ENCODE measurements at regions not wholly inside any gene's neighbourhood (a gene's known extent, or its start where the extent isn't known, plus 50 kb on each side); places are given as distances from the start of the nearest gene placed in this dataset.

- Histone ChIP-seq H3K27me3 (no peaks in the 10 kb centered on the region), H3K9me3 (no peaks in the 10 kb centered on the region), H3K27ac (no peak overlapping the region), H3K4me2 (no peak overlapping the region), H3K36me3 (no peaks in the 10 kb centered on the region), H3K4me3 (no peak overlapping the region), H3K9ac (no peak overlapping the region), H3K4me1 (no peaks in the 10 kb centered on the region), H4K20me1 (no peaks in the 10 kb centered on the region)
- TF ChIP-seq Cebpa-rat (IDR thresholded peaks at IDR 0.05): no peak
These were observed 94.9 kb upstream of the SPTLC3 start for GRCh38 chr20:12913781-12914443.

GRCh38 chr20:12914804-12915203 is 94.0 kb upstream of the SPTLC3 start:
- no peaks in the 10 kb centered on the region for H3K9me3 ChIP-seq
- no peak overlapping the region for H3K9ac ChIP-seq
- no peak overlapping the region for H3K4me3 ChIP-seq
- H3K27me3 ChIP-seq: no peaks in the 10 kb centered on the region
- no peaks in the 10 kb centered on the region for H3K36me3 ChIP-seq
- no peak for TF ChIP-seq Cebpa-rat (IDR thresholded peaks at IDR 0.05)
- no peaks in the 10 kb centered on the region for H4K20me1 ChIP-seq
- H3K27ac ChIP-seq: no peak overlapping the region
- H3K4me2 ChIP-seq: no peak overlapping the region
- no peaks in the 10 kb centered on the region for H3K4me1 ChIP-seq

GRCh38 chr20:12916699-12917098 is 92.1 kb upstream of the SPTLC3 start:
- Histone ChIP-seq H3K4me2 (no peak overlapping the region), H3K27ac (no peak overlapping the region), H4K20me1 (no peaks in the 10 kb centered on the region), H3K27me3 (no peaks in the 10 kb centered on the region), H3K9me3 (no peaks in the 10 kb centered on the region), H3K9ac (no peak overlapping the region), H3K4me3 (no peak overlapping the region), H3K36me3 (no peaks in the 10 kb centered on the region), H3K4me1 (no peaks in the 10 kb centered on the region)
- no peak for TF ChIP-seq Cebpa-rat (IDR thresholded peaks at IDR 0.05)

- H3K4me1 ChIP-seq: peaks cover 4% of the 10 kb centered on the region; the same call in 1 of the 2 replicates
- H4K20me1 ChIP-seq: no peaks in the 10 kb centered on the region
- H3K36me3 ChIP-seq: no peaks in the 10 kb centered on the region
- H3K27me3 ChIP-seq: no peaks in the 10 kb centered on the region
- no peak overlapping the region for H3K27ac ChIP-seq
- H3K9ac ChIP-seq: no peak overlapping the region
- no peak overlapping the region for H3K4me3 ChIP-seq
- H3K4me2 ChIP-seq: no peak overlapping the region
- no peak for TF ChIP-seq Cebpa-rat (IDR thresholded peaks at IDR 0.05)
- H3K9me3 ChIP-seq: no peaks in the 10 kb centered on the region
These were observed 84.6 kb upstream of the SPTLC3 start for GRCh38 chr20:12924126-12924525.

- Histone ChIP-seq H3K27me3 (no peaks in the 10 kb centered on the region), H3K4me2 (peak overlapping the region; percentile 27), H3K9me3 (no peaks in the 10 kb centered on the region), H3K36me3 (no peaks in the 10 kb centered on the region), H4K20me1 (no peaks in the 10 kb centered on the region), H3K4me3 (no peak overlapping the region), H3K27ac (no peak overlapping the region), H3K4me1 (peaks cover 7% of the 10 kb centered on the region; the same call in 1 of the 2 replicates), H3K9ac (no peak overlapping the region)
- no peak for TF ChIP-seq Cebpa-rat (IDR thresholded peaks at IDR 0.05)
These were observed 83.5 kb upstream of the SPTLC3 start for GRCh38 chr20:12925210-12925755.

- no peaks in the 10 kb centered on the region for H3K9me3 ChIP-seq
- H3K27me3 ChIP-seq: no peaks in the 10 kb centered on the region
- no peak overlapping the region for H3K27ac ChIP-seq
- H3K4me2 ChIP-seq: no peak overlapping the region
- H3K36me3 ChIP-seq: no peaks in the 10 kb centered on the region
- no peaks in the 10 kb centered on the region for H4K20me1 ChIP-seq
- TF ChIP-seq Cebpa-rat (IDR thresholded peaks at IDR 0.05): no peak
- no peak overlapping the region for H3K4me3 ChIP-seq
- peaks cover 7% of the 10 kb centered on the region; the same call in 1 of the 2 replicates for H3K4me1 ChIP-seq
- H3K9ac ChIP-seq: no peak overlapping the region
These were observed 82.6 kb upstream of the SPTLC3 start for GRCh38 chr20:12925863-12926793.

- no peak for TF ChIP-seq Cebpa-rat (IDR thresholded peaks at IDR 0.05)
- no peaks in the 10 kb centered on the region for H4K20me1 ChIP-seq
- peaks cover 7% of the 10 kb centered on the region; the same call in 1 of the 2 replicates for H3K4me1 ChIP-seq
- no peak overlapping the region for H3K4me3 ChIP-seq
- H3K9me3 ChIP-seq: no peaks in the 10 kb centered on the region
- no peaks in the 10 kb centered on the region for H3K27me3 ChIP-seq
- no peak overlapping the region for H3K4me2 ChIP-seq
- H3K27ac ChIP-seq: no peak overlapping the region
- no peak overlapping the region for H3K9ac ChIP-seq
- H3K36me3 ChIP-seq: no peaks in the 10 kb centered on the region
These were observed 81.3 kb upstream of the SPTLC3 start for GRCh38 chr20:12927489-12927888.

- H3K9ac ChIP-seq: no peak overlapping the region
- no peak overlapping the region for H3K27ac ChIP-seq
- H3K4me1 ChIP-seq: peaks cover 7% of the 10 kb centered on the region; the same call in 1 of the 2 replicates
- no peak overlapping the region for H3K4me2 ChIP-seq
- H4K20me1 ChIP-seq: no peaks in the 10 kb centered on the region
- no peaks in the 10 kb centered on the region for H3K36me3 ChIP-seq
- no peak overlapping the region for H3K4me3 ChIP-seq
- no peaks in the 10 kb centered on the region for H3K27me3 ChIP-seq
- no peaks in the 10 kb centered on the region for H3K9me3 ChIP-seq
- TF ChIP-seq Cebpa-rat (IDR thresholded peaks at IDR 0.05): no peak
These were observed 80.4 kb upstream of the SPTLC3 start for GRCh38 chr20:12928358-12928754.

- TF ChIP-seq Cebpa-rat (IDR thresholded peaks at IDR 0.05): no peak
- Histone ChIP-seq H4K20me1 (no peaks in the 10 kb centered on the region), H3K9me3 (no peaks in the 10 kb centered on the region), H3K4me2 (0 out of 2 replicates have a peak overlapping the region, but pooled peaks have one; percentile 12), H3K27ac (no peak overlapping the region), H3K36me3 (no peaks in the 10 kb centered on the region), H3K4me1 (peaks cover 7% of the 10 kb centered on the region; the same call in 1 of the 2 replicates), H3K9ac (no peak overlapping the region), H3K4me3 (no peak overlapping the region), H3K27me3 (no peaks in the 10 kb centered on the region)
These were observed 79.9 kb upstream of the SPTLC3 start for GRCh38 chr20:12928755-12929401.

Measured in BLaER1 (cell line).